Thyroid gland (tissue), 4 donors: ENCODE measurements at regions not wholly inside any gene's neighbourhood (a gene's known extent, or its start where the extent isn't known, plus 50 kb on each side); places are given as distances from the start of the nearest gene placed in this dataset.

Experiments used
- DNase-seq, 2 donors: peaks; one replicate each; pipeline ENCODE4 v3.0.0-alpha.2; 2019
- H3K27ac ChIP-seq, 3 donors: fragments of 200-600 bp; sonication (generic); 1 replicate in 2 of 3; 2 replicates in 1 of 3; pipeline ENCODE4 v1.5.1; 2016 to 2019; ENCODE audit warnings: mild to moderate bottlenecking in 1 of 3, moderate library complexity in 1 of 3
- H3K27me3 ChIP-seq: fragments of 200-600 bp; sonication (generic); one replicate; pipeline ENCODE4 v1.5.1; 2019
- H3K36me3 ChIP-seq, 2 donors: fragments of 200-600 bp; sonication (generic); one replicate each; pipeline ENCODE4 v1.5.1; 2016 to 2019
- H3K4me1 ChIP-seq, 2 donors: fragments of 200-600 bp; sonication (generic); one replicate each; pipeline ENCODE4 v1.5.1; 2017 to 2019
- H3K4me3 ChIP-seq, 3 donors: fragments of 200-600 bp; sonication (generic); replicated peaks in 1 of 3; 1 replicate in 2 of 3; 2 replicates in 1 of 3; pipeline ENCODE4 v1.5.1; 2016; ENCODE audit warnings: mild to moderate bottlenecking in 1 of 3
- H3K9me3 ChIP-seq: fragments of 200-600 bp; sonication (generic); one replicate; pipeline ENCODE4 v1.5.1; 2017
- CTCF ChIP-seq, 6 experiments: fragments of 200-600 bp in 3 of 6; fragments of 450-650 bp in 3 of 6; sonication (generic) in 3 of 6; IDR thresholded peaks; one replicate each; pipeline ENCODE4 v1.5.1; 2016 to 2019; ENCODE audit warnings: antibody characterized with exemption in 6 of 6, mild to moderate bottlenecking in 2 of 6, inconsistent platforms in 1 of 6, moderate library complexity in 1 of 6
- POLR2A ChIP-seq, 2 donors: fragments of 450-650 bp; IDR thresholded peaks; one replicate each; pipeline ENCODE4 v1.6.1; 2017; ENCODE audit warnings: antibody characterized with exemption in 2 of 2, mild to moderate bottlenecking in 2 of 2, moderate library complexity in 1 of 2
- WGBS, 2 donors: methylation state at CpG; one replicate each; pipeline ENCODE4 v1.1.5; 2017; 5-methylcytosine and 5-hydroxymethylcytosine counted together
- intact Hi-C: fragments of 100-400 bp; cut with DNase I; formaldehyde crosslinking; loops from one replicate; pipeline ENCODE4 v1.15.1; 2023

- DNase-seq = no peak
- WGBS, 2 donors = 64 to 66% methylated on average over 3 of the region's 3 CpGs
These were observed 53.2 kb upstream of the DYRK2 start for GRCh38 chr12:67595365-67595764.

DNA sequence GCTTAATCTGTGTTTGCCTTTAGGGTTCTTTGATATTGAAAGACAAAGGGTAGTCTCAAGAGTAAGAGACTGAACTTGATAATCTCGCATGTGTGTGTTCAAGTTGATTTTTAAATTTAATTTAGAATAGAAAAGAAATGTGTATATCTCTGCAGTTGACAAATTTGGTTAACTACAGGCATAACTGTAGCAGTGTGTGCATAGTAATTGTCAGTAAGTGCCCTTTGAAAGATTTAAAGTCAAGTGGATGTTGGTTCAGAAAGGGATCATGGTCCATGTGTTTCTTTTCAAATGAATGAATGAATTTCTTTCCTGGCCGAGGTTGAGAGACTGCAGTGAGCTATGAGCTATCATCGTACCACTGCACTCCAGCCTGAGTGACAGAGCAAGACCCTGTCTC is 49.9 kb upstream of the DYRK2 start:
- DNase-seq = no peak
- no peak for TF ChIP-seq CTCF (IDR thresholded peaks at IDR 0.05)
- TF ChIP-seq POLR2A (IDR thresholded peaks at IDR 0.05) = no peak
- Histone ChIP-seq H3K27ac (no peak overlapping the region), H3K27me3 (no peaks in the 10 kb centered on the region), H3K9me3 (no peaks in the 10 kb centered on the region), H3K4me3 (no peak overlapping the region), H3K36me3 (no peaks in the 10 kb centered on the region), H3K4me1 (peaks cover 0 to 3% of the 10 kb centered on the region in 2 donors)
- intact Hi-C loops = no loop called here
- WGBS, 2 donors = 86 to 91% methylated on average over 3 of the region's 3 CpGs

More at GRCh38 chr12:67595365-67595764, 53.2 kb upstream of the DYRK2 start:
- H3K4me1 ChIP-seq = peaks cover 11 to 13% of the 10 kb centered on the region in 2 donors
- H3K4me3 ChIP-seq = no peak overlapping the region
- intact Hi-C loops = no loop called here
- H3K36me3 ChIP-seq = no peaks in the 10 kb centered on the region
- TF ChIP-seq CTCF (IDR thresholded peaks at IDR 0.05) (no peak), POLR2A (IDR thresholded peaks at IDR 0.05) (no peak)
- H3K27me3 ChIP-seq = no peaks in the 10 kb centered on the region
- no peak overlapping the region for H3K27ac ChIP-seq
- no peaks in the 10 kb centered on the region for H3K9me3 ChIP-seq
